ENCODE measurements at regions not wholly inside any gene's neighbourhood (a gene's known extent, or its start where the extent isn't known, plus 50 kb on each side); places are given as distances from the start of the nearest gene placed in this dataset.

DNA sequence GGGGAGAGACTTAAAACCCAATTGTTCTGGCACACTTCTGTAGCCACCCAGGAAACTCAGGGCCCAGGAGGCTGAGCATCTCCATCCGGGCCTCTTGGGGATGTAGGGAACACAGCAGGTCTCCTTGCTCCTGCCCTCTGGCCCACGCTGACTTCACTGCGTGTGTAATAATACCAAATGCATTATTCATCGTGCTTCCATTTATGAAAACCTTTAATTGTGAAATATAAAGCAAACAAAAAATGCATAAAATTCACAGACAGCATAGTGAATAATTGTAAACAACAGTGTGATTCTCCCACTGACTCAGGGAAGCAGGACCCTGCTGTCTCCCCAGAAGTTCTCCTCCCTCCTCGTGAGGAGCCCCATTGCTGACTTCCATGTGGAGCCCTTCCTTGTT, 70.3 kb upstream of the SHH start:
- Histone ChIP-seq H3K4me2 (ENCODE audit: low read depth, low read length) (no peak overlapping the region), H3K27ac (ENCODE audit: extremely low read length, insufficient read depth, low read length) (no peak overlapping the region), H3K36me3 (replicated peaks in 1 of 2; ENCODE audit: control insufficient read depth in 1 of 2, insufficient read depth in 2 of 2, low read length in 2 of 2) (no peaks in the 10 kb centered on the region), H3K4me1 (ENCODE audit: insufficient read depth, low read length) (no peaks in the 10 kb centered on the region), H3K9ac (ENCODE audit: insufficient read depth, low read depth, low read length) (no peak overlapping the region), H4K20me1 (ENCODE audit: insufficient read depth, low read length) (no peaks in the 10 kb centered on the region), H3K27me3 (ENCODE audit: control insufficient read depth in 1 of 2, insufficient read depth in 2 of 2, low read length in 2 of 2) (peaks cover 7 to 60% of the 10 kb centered on the region in 2 experiments; a peak in 4 of 5 replicates), H2AFZ (ENCODE audit: low read length) (no peak overlapping the region), H3K9me3 (ENCODE audit: low read length) (no peaks in the 10 kb centered on the region), H3K4me3 (replicated peaks in 1 of 3; ENCODE audit: insufficient read depth in 1 of 3, low read depth in 2 of 3, low read length in 3 of 3) (no peak overlapping the region), H3K79me2 (ENCODE audit: insufficient read depth, low read length) (no peaks in the 10 kb centered on the region)
- in situ Hi-C loops (cut with HindIII; ENCODE audit: extremely low pct_ligation_motif_present, low pct_unique_long_range_greater_than_20kb): no loop called here
- 4% methylated on average over 5 of the region's 5 CpGs for WGBS (ENCODE audit: low lambda C conversion rate)
- no peak for ATAC-seq
- intact Hi-C loops (cut with micrococcal nuclease; ENCODE audit: unreplicated experiment): no loop called here
- no peak for FAIRE-seq
- ChIA-PET CTCF (ENCODE audit: low intra/inter-chr PET ratio, low total read pairs) (no interaction called here), POLR2A (no interaction called here)
- BruUV-seq (replicated peaks): no TSS peak
- no peak for DNase-seq (ENCODE audit: low spot score)
- TF ChIP-seq, protein P1, sequence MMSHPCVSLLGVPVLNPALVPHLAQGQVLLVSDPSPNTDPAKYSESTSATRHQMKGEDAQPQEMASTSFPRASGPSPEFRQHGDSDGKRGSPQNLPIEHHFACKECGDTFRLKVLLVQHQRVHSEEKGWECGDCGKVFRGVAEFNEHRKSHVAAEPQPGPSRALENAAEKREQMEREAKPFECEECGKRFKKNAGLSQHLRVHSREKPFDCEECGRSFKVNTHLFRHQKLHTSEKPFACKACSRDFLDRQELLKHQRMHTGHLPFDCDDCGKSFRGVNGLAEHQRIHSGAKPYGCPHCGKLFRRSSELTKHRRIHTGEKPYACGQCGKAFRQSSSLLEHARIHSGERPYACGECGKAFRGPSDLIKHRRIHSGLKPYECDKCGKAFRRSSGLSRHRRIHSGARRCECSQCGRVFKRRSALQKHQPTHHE (CRISPR knock-in tag; IDR thresholded peaks at IDR 0.05; ENCODE audit: borderline replicate concordance): no peak
- TF ChIP-seq HCFC1 (IDR thresholded peaks at IDR 0.05; ENCODE audit: low read depth, low read length): no peak
- TF ChIP-seq GATAD1 (CRISPR knock-in tag; IDR thresholded peaks at IDR 0.05): no peak
- no peak for TF ChIP-seq ADNP (CRISPR knock-in tag; IDR thresholded peaks at IDR 0.05)
- TF ChIP-seq, protein P2, sequence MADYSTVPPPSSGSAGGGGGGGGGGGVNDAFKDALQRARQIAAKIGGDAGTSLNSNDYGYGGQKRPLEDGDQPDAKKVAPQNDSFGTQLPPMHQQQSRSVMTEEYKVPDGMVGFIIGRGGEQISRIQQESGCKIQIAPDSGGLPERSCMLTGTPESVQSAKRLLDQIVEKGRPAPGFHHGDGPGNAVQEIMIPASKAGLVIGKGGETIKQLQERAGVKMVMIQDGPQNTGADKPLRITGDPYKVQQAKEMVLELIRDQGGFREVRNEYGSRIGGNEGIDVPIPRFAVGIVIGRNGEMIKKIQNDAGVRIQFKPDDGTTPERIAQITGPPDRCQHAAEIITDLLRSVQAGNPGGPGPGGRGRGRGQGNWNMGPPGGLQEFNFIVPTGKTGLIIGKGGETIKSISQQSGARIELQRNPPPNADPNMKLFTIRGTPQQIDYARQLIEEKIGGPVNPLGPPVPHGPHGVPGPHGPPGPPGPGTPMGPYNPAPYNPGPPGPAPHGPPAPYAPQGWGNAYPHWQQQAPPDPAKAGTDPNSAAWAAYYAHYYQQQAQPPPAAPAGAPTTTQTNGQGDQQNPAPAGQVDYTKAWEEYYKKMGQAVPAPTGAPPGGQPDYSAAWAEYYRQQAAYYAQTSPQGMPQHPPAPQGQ (CRISPR knock-in tag; IDR thresholded peaks at IDR 0.05; ENCODE audit: borderline replicate concordance): no peak
- TF ChIP-seq, protein P3, sequence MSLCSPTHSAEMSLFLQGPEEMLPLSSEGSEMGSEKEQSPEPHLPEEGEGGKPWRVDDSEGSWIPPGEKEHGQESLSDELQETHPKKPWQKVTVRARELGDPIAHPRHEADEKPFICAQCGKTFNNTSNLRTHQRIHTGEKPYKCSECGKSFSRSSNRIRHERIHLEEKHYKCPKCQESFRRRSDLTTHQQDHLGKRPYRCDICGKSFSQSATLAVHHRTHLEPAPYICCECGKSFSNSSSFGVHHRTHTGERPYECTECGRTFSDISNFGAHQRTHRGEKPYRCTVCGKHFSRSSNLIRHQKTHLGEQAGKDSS (CRISPR knock-in tag; IDR thresholded peaks at IDR 0.05; ENCODE audit: borderline replicate concordance, low read depth): no peak
- TF ChIP-seq REL (CRISPR knock-in tag; conservative IDR thresholded peaks at IDR 0.05): no peak
- TF ChIP-seq, protein P4, sequence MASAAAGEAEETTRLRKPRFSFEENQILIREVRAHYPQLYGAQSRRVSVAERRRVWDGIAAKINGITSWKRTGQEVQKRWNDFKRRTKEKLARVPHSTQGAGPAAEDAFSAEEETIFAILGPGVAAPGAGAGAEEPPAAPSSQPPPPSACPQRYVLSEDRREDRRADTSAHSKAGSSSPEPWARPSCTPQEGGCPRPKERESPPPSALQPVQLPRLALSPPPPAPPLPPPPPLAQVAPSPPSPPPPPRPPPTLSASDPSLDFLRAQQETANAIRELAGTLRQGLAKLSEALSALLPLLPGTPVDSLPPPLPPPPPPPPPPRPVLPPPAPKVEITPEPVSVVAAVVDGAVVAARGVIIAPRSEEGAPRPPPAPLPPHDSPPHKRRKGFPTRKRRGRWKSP (CRISPR knock-in tag; IDR thresholded peaks at IDR 0.05): no peak
- TF ChIP-seq, protein P5, sequence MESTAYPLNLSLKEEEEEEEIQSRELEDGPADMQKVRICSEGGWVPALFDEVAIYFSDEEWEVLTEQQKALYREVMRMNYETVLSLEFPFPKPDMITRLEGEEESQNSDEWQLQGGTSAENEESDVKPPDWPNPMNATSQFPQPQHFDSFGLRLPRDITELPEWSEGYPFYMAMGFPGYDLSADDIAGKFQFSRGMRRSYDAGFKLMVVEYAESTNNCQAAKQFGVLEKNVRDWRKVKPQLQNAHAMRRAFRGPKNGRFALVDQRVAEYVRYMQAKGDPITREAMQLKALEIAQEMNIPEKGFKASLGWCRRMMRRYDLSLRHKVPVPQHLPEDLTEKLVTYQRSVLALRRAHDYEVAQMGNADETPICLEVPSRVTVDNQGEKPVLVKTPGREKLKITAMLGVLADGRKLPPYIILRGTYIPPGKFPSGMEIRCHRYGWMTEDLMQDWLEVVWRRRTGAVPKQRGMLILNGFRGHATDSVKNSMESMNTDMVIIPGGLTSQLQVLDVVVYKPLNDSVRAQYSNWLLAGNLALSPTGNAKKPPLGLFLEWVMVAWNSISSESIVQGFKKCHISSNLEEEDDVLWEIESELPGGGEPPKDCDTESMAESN (CRISPR knock-in tag; conservative IDR thresholded peaks at IDR 0.05): no peak
- TF ChIP-seq, protein P6, sequence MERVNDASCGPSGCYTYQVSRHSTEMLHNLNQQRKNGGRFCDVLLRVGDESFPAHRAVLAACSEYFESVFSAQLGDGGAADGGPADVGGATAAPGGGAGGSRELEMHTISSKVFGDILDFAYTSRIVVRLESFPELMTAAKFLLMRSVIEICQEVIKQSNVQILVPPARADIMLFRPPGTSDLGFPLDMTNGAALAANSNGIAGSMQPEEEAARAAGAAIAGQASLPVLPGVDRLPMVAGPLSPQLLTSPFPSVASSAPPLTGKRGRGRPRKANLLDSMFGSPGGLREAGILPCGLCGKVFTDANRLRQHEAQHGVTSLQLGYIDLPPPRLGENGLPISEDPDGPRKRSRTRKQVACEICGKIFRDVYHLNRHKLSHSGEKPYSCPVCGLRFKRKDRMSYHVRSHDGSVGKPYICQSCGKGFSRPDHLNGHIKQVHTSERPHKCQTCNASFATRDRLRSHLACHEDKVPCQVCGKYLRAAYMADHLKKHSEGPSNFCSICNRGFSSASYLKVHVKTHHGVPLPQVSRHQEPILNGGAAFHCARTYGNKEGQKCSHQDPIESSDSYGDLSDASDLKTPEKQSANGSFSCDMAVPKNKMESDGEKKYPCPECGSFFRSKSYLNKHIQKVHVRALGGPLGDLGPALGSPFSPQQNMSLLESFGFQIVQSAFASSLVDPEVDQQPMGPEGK (CRISPR knock-in tag; IDR thresholded peaks at IDR 0.05): no peak
- TF ChIP-seq ZFP62 (CRISPR knock-in tag; IDR thresholded peaks at IDR 0.05): no peak
- TF ChIP-seq, protein P7, sequence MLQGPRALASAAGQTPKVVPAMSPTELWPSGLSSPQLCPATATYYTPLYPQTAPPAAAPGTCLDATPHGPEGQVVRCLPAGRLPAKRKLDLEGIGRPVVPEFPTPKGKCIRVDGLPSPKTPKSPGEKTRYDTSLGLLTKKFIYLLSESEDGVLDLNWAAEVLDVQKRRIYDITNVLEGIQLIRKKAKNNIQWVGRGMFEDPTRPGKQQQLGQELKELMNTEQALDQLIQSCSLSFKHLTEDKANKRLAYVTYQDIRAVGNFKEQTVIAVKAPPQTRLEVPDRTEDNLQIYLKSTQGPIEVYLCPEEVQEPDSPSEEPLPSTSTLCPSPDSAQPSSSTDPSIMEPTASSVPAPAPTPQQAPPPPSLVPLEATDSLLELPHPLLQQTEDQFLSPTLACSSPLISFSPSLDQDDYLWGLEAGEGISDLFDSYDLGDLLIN (CRISPR knock-in tag; IDR thresholded peaks at IDR 0.05; ENCODE audit: borderline replicate concordance): no peak
- TF ChIP-seq ZNF430 (CRISPR knock-in tag; IDR thresholded peaks at IDR 0.05): no peak
- TF ChIP-seq ZNF234 (CRISPR knock-in tag; conservative IDR thresholded peaks at IDR 0.05): no peak
- TF ChIP-seq KMT2A (CRISPR knock-in tag; IDR thresholded peaks at IDR 0.05): no peak

All from HepG2 (cell line).